DND-41 (cell line): ENCODE measurements at regions not wholly inside any gene's neighbourhood (a gene's known extent, or its start where the extent isn't known, plus 50 kb on each side); places are given as distances from the start of the nearest gene placed in this dataset.

ENCODE experiments used
- ATAC-seq: fragments of 200-7000 bp; cut with Tn5 transposase; 3 replicates; pipeline ENCODE4 v1.9.1; 2021; ENCODE audit warnings: low read depth; ENCODE audit not compliant: insufficient read depth
- DNase-seq: peaks from one replicate; pipeline ENCODE4 v3.0.0-alpha.2; 2020
- H2AFZ ChIP-seq: 2 replicates; pipeline ENCODE4 v1.6.0; 2012; ENCODE audit warnings: low read depth, low read length
- H3K27ac ChIP-seq: 2 replicates; pipeline ENCODE4 v1.5.1; 2012; ENCODE audit warnings: low read length, inconsistent platforms
- H3K27me3 ChIP-seq: fragments of 200-600 bp; sonication (generic); 2 replicates; pipeline ENCODE4 v1.6.0; 2012; ENCODE audit warnings: low read length, mild to moderate bottlenecking, inconsistent platforms; ENCODE audit not compliant: insufficient read depth, poor library complexity
- H3K36me3 ChIP-seq: 2 replicates; pipeline ENCODE4 v1.5.1; 2012; ENCODE audit warnings: low read length, inconsistent platforms; ENCODE audit not compliant: insufficient read depth
- H3K4me1 ChIP-seq: 2 replicates; pipeline ENCODE4 v1.5.1; 2012; ENCODE audit warnings: mild to moderate bottlenecking, low read length; ENCODE audit not compliant: insufficient read depth
- H3K4me2 ChIP-seq: 2 replicates; pipeline ENCODE4 v1.6.0; 2012; ENCODE audit warnings: mild to moderate bottlenecking, moderate library complexity, low read length, inconsistent platforms; ENCODE audit not compliant: insufficient read depth
- H3K4me3 ChIP-seq, 2 experiments: fragments of 200-600 bp in 1 of 2; shearing (Covaris generic) in 1 of 2; 2 replicates each; pipeline ENCODE4 v1.5.1; 2012 to 2016; ENCODE audit warnings: inconsistent platforms in 2 of 2, low read length in 2 of 2, mild to moderate bottlenecking in 2 of 2, low read depth in 1 of 2, moderate library complexity in 1 of 2
- H3K79me2 ChIP-seq: 2 replicates; pipeline ENCODE4 v1.6.0; 2012; ENCODE audit warnings: low read length, inconsistent platforms; ENCODE audit not compliant: insufficient read depth
- H3K9ac ChIP-seq: 2 replicates; pipeline ENCODE4 v1.6.0; 2012; ENCODE audit warnings: low read depth, mild to moderate bottlenecking, inconsistent platforms, low read length, moderate library complexity
- H3K9me3 ChIP-seq: 2 replicates; pipeline ENCODE4 v1.5.1; 2012; ENCODE audit warnings: low read length, moderate library complexity, mild to moderate bottlenecking, inconsistent platforms; ENCODE audit not compliant: insufficient read depth, severe bottlenecking
- H4K20me1 ChIP-seq: 2 replicates; pipeline ENCODE4 v1.6.0; 2012; ENCODE audit warnings: low read length; ENCODE audit not compliant: insufficient read depth
- CTCF ChIP-seq: IDR thresholded peaks from 2 replicates; pipeline ENCODE4 v1.5.1; 2012; ENCODE audit warnings: borderline replicate concordance, low read length, moderate library complexity, mild to moderate bottlenecking; ENCODE audit not compliant: poor library complexity, severe bottlenecking; ENCODE audit errors: extremely low read depth
- EZH2 ChIP-seq: IDR thresholded peaks from 3 replicates; pipeline ENCODE4 v1.6.1; 2012; ENCODE audit warnings: borderline replicate concordance, low read depth, mild to moderate bottlenecking, moderate library complexity, low read length, inconsistent platforms; ENCODE audit not compliant: severe bottlenecking

DNA sequence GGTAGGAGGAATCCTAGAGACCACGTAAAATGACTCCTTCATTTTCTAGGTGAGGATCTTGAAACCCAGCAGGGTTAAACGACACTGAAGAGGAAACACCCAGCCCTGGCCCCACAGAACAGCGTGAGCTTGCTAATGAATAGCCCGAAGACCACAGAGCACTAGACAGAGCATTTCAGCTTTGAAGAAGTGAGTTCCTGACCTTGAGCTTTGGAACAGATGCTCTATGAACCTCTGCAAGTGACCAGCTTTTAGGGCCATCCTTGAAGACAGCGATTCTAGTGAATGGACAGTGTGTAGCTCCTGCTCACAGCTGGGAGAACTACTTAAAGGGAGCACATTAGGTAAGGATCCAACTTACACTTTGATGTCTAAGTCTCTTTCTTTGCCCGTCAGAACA lies 74.0 kb upstream of the FRMD1 start:
- DNase-seq (no peak), ATAC-seq (no peak)
- H3K4me2 ChIP-seq = no peak overlapping the region
- no peaks in the 10 kb centered on the region for H3K36me3 ChIP-seq
- H4K20me1 ChIP-seq = no peaks in the 10 kb centered on the region
- no peak for TF ChIP-seq EZH2
- H3K79me2 ChIP-seq = no peaks in the 10 kb centered on the region
- no peaks in the 10 kb centered on the region for H3K27me3 ChIP-seq
- no peak overlapping the region for H3K27ac ChIP-seq
- no peak overlapping the region for H3K9ac ChIP-seq
- no peak overlapping the region for H3K4me3 ChIP-seq
- no peaks in the 10 kb centered on the region for H3K4me1 ChIP-seq
- H3K9me3 ChIP-seq = no peaks in the 10 kb centered on the region
- H2AFZ ChIP-seq = no peak overlapping the region

DNA sequence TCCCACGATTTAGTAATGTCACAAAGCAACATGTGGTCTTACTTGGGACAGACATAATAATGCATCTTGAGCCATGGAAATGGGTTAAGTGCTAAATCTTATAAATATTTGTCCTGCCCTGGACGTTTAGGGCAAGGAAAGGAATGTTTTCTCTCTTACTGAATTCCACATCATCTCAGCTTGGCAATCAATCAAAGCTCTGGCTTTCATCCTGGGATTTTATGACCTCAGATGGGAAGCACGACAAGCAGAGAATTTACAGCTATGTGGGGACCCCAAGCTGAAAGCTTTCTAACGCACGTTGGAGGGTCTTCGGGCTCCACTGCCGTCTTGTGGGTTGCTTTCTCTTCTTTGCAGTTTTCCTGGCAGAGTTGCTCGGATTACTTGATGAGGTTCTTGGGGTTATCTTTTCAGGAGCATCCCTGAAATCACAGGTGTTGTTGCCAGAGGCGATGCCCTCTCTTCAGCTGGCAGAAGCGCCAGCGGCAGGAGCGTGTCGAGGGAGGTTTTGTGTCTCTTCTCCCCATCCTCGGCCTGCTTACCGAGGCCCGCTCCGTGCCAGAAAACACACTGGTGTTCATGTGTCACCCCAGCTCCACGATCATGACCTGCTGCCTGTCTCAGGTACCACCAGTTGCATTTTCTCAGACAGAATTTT lies 73.4 kb upstream of the FRMD1 start:
- no peaks in the 10 kb centered on the region for H3K4me1 ChIP-seq
- ATAC-seq (no peak), DNase-seq (no peak)
- no peak overlapping the region for H3K4me2 ChIP-seq
- no peaks in the 10 kb centered on the region for H3K9me3 ChIP-seq
- H4K20me1 ChIP-seq = no peaks in the 10 kb centered on the region
- H3K9ac ChIP-seq = no peak overlapping the region
- no peaks in the 10 kb centered on the region for H3K79me2 ChIP-seq
- no peaks in the 10 kb centered on the region for H3K27me3 ChIP-seq
- H3K27ac ChIP-seq = no peak overlapping the region
- TF ChIP-seq EZH2 (no peak), CTCF (no peak)
- H3K4me3 ChIP-seq = no peak overlapping the region
- no peaks in the 10 kb centered on the region for H3K36me3 ChIP-seq
- H2AFZ ChIP-seq = no peak overlapping the region

DNA sequence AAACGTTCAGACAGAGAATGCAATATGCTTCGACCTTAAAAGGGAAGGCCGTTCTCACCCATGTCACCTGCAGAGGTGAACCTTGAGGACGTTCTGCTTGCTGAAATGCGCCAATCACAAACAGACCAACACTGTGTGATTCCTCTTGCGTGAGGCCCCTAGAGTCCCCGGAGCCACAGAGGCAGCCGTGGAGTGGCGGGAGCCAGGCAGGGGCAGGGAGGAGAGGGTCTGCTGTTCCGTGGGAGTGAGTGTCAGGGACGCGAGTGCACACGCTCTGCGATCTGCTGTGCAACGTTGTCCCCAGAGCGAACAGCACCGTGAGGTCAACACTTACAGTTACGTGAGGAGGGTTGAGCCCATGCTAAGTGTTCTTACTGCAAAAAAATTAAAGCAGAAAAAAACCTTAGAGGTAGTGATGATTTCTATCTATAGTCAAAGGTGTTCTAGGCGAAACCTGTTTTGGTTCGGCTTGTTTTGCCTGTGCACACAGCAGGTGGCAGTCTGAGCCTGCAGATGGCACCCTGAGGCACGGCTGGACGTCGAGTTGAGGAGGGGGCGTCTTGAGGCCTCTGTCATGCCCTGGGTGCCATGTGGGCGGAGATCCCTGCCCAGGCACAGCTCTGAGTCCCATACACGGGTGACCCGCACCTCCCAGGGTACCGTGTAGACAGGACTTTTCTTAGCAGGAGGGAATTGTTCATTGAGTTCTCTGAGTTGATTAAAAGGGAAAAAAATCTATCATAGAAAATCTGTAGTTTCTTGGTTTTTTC lies 71.7 kb upstream of the FRMD1 start:
- Histone ChIP-seq H2AFZ (no peak overlapping the region), H3K4me3 (no peak overlapping the region), H3K36me3 (no peaks in the 10 kb centered on the region), H3K9ac (no peak overlapping the region), H3K4me2 (no peak overlapping the region), H3K27me3 (no peaks in the 10 kb centered on the region), H4K20me1 (no peaks in the 10 kb centered on the region), H3K9me3 (no peaks in the 10 kb centered on the region), H3K79me2 (no peaks in the 10 kb centered on the region), H3K27ac (no peak overlapping the region), H3K4me1 (no peaks in the 10 kb centered on the region)
- TF ChIP-seq EZH2 (no peak), CTCF (peak; percentile 21)
- DNase-seq (no peak), ATAC-seq (no peak)

- H3K9ac ChIP-seq = no peak overlapping the region
- no peak overlapping the region for H3K27ac ChIP-seq
- H3K79me2 ChIP-seq = no peaks in the 10 kb centered on the region
- H2AFZ ChIP-seq = no peak overlapping the region
- H3K4me2 ChIP-seq = no peak overlapping the region
- H4K20me1 ChIP-seq = no peaks in the 10 kb centered on the region
- no peaks in the 10 kb centered on the region for H3K4me1 ChIP-seq
- ATAC-seq (no peak), DNase-seq (no peak)
- no peak overlapping the region for H3K4me3 ChIP-seq
- H3K36me3 ChIP-seq = no peaks in the 10 kb centered on the region
- no peaks in the 10 kb centered on the region for H3K27me3 ChIP-seq
- H3K9me3 ChIP-seq = no peaks in the 10 kb centered on the region
- no peak for TF ChIP-seq CTCF
- no peak for TF ChIP-seq EZH2
Observed at GRCh38 chr6:168149015-168149414, 70.0 kb upstream of the FRMD1 start.
